Thyroid gland (tissue), 4 donors: ENCODE measurements at regions not wholly inside any gene's neighbourhood (a gene's known extent, or its start where the extent isn't known, plus 50 kb on each side); places are given as distances from the start of the nearest gene placed in this dataset.

Experiments used
- CTCF ChIP-seq, 6 experiments: fragments of 200-600 bp in 3 of 6; fragments of 450-650 bp in 3 of 6; sonication (generic) in 3 of 6; IDR thresholded peaks; one replicate each; pipeline ENCODE4 v1.5.1; 2016 to 2019; ENCODE audit warnings: antibody characterized with exemption in 6 of 6, mild to moderate bottlenecking in 2 of 6, inconsistent platforms in 1 of 6, moderate library complexity in 1 of 6
- POLR2A ChIP-seq, 2 donors: fragments of 450-650 bp; IDR thresholded peaks; one replicate each; pipeline ENCODE4 v1.6.1; 2017; ENCODE audit warnings: antibody characterized with exemption in 2 of 2, mild to moderate bottlenecking in 2 of 2, moderate library complexity in 1 of 2

GRCh38 chr5:51156222-51156621 lies 227.0 kb upstream of the ISL1 start:
- TF ChIP-seq CTCF (IDR thresholded peaks at IDR 0.05) (no peak), POLR2A (IDR thresholded peaks at IDR 0.05) (no peak)
